ENCODE measurements at regions not wholly inside any gene's neighbourhood (a gene's known extent, or its start where the extent isn't known, plus 50 kb on each side); places are given as distances from the start of the nearest gene placed in this dataset.

DNA sequence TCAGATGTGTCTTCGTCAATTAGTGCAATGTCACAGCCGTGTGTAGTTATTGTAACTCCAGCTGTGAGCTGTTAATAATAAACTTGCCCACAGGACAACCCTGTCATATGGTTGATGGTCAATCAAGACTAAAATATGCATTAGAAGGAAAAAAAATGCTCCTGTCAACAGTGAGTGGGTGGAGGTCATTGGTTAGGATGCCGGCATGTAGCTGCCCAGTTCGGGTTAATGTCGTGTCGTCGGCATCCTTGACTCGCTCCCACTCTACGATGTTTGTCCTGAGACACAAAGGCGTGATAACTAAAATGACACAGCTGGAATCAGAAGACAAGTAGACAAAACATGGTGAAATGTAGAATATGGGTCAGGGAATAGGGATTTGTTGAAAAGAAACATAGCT is 442.8 kb upstream of the NPVF start:
- TF ChIP-seq CBX2 (IDR thresholded peaks at IDR 0.05; ENCODE audit: borderline replicate concordance, low read depth) (no peak), POLR2A (IDR thresholded peaks at IDR 0.05; ENCODE audit: low read length) (no peak), BHLHE40 (IDR thresholded peaks at IDR 0.05; ENCODE audit: low read depth, low read length) (no peak), RNF2 (IDR thresholded peaks at IDR 0.05; ENCODE audit: borderline replicate concordance, low read depth) (no peak), MYC (IDR thresholded peaks at IDR 0.05; ENCODE audit: borderline replicate concordance, low read length) (no peak), CEBPB (IDR thresholded peaks at IDR 0.05) (no peak), KDM5A (IDR thresholded peaks at IDR 0.05) (no peak), EP300 (IDR thresholded peaks at IDR 0.05) (no peak), GATA3 (IDR thresholded peaks at IDR 0.05; ENCODE audit: borderline replicate concordance) (no peak), PHF8 (IDR thresholded peaks at IDR 0.05; ENCODE audit: borderline replicate concordance, low read depth) (no peak), FOSL2 (IDR thresholded peaks at IDR 0.05) (no peak), FOSL2 (CRISPR knock-in tag; IDR thresholded peaks at IDR 0.05) (no peak)
- TF ChIP-seq, protein P1, sequence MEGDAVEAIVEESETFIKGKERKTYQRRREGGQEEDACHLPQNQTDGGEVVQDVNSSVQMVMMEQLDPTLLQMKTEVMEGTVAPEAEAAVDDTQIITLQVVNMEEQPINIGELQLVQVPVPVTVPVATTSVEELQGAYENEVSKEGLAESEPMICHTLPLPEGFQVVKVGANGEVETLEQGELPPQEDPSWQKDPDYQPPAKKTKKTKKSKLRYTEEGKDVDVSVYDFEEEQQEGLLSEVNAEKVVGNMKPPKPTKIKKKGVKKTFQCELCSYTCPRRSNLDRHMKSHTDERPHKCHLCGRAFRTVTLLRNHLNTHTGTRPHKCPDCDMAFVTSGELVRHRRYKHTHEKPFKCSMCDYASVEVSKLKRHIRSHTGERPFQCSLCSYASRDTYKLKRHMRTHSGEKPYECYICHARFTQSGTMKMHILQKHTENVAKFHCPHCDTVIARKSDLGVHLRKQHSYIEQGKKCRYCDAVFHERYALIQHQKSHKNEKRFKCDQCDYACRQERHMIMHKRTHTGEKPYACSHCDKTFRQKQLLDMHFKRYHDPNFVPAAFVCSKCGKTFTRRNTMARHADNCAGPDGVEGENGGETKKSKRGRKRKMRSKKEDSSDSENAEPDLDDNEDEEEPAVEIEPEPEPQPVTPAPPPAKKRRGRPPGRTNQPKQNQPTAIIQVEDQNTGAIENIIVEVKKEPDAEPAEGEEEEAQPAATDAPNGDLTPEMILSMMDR (IDR thresholded peaks at IDR 0.05): no peak

All from A549 (cell line).